GM13976 (cell line): ENCODE measurements at regions not wholly inside any gene's neighbourhood (a gene's known extent, or its start where the extent isn't known, plus 50 kb on each side); places are given as distances from the start of the nearest gene placed in this dataset.

Experiments used
- DNase-seq: peaks from one replicate; pipeline ENCODE4 v3.0.0; 2012; ENCODE audit warnings: low spot score
- in situ Hi-C: fragments of 300-500 bp; cut with MboI; formaldehyde crosslinking; loops from one replicate; pipeline ENCODE4 v1.12.0; 2022; ENCODE audit warnings: low sequenced_read_pairs, mixed read lengths, inconsistent platforms; ENCODE audit not compliant: unreplicated experiment
- TF ChIP-seq, protein P1 (sequence below): IDR thresholded peaks from 2 replicates; pipeline ENCODE4 v1.5.1; 2012; ENCODE audit warnings: borderline replicate concordance, mild to moderate bottlenecking; ENCODE audit not compliant: insufficient read depth; ENCODE audit errors: extremely low read depth, missing control alignments, control extremely low read depth

DNA sequence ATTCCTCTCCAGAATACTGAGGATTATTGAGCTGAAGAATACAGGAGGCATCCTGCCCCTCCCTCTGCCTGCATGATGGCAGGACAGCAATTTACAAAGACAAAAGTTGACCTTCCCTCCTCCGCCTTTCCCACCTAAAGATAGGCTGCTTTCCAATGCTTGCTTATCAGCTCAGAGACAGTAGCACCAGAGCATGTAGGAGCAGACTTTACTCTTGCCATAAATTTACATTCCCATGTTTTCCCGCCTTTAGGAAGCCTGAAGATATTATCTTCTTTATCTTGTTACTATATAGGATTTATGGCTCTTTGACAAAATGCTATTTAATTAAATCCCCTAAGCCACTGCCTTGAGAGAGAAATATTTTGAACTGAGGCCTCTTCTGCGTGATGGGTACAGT is 135.6 kb upstream of the HNMT start:
- TF ChIP-seq, protein P1, sequence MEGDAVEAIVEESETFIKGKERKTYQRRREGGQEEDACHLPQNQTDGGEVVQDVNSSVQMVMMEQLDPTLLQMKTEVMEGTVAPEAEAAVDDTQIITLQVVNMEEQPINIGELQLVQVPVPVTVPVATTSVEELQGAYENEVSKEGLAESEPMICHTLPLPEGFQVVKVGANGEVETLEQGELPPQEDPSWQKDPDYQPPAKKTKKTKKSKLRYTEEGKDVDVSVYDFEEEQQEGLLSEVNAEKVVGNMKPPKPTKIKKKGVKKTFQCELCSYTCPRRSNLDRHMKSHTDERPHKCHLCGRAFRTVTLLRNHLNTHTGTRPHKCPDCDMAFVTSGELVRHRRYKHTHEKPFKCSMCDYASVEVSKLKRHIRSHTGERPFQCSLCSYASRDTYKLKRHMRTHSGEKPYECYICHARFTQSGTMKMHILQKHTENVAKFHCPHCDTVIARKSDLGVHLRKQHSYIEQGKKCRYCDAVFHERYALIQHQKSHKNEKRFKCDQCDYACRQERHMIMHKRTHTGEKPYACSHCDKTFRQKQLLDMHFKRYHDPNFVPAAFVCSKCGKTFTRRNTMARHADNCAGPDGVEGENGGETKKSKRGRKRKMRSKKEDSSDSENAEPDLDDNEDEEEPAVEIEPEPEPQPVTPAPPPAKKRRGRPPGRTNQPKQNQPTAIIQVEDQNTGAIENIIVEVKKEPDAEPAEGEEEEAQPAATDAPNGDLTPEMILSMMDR, result no peak
- in situ Hi-C loops, result loop anchor here (25.0 kb wide), 2 partner anchors 366 to 1416 kb away; no protein-coding TSS in a partner anchor
- DNase-seq, result no peak

DNA sequence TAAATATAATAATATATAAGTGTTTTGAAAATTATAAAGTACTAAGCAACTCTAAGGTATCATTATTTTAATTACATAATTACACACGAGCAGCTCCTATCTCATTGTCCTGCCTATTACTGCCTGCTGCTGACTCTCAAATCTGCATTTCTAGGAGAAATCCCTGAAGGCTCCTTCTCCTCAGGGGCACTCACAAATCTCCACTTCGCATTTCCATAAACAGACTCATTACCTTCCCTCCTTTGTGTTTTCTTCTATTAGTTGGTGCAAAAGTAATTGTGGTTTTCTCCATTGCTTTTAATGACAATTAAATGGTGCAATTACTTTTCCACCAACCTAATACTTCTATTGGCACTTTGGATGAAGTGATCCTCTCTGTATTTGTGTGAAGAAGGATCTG is 135.0 kb upstream of the HNMT start:
- TF ChIP-seq, protein P1, result no peak
- DNase-seq, result no peak
- in situ Hi-C loops, result loop anchor here (25.0 kb wide), 2 partner anchors 367 to 1417 kb away; no protein-coding TSS in a partner anchor

DNA sequence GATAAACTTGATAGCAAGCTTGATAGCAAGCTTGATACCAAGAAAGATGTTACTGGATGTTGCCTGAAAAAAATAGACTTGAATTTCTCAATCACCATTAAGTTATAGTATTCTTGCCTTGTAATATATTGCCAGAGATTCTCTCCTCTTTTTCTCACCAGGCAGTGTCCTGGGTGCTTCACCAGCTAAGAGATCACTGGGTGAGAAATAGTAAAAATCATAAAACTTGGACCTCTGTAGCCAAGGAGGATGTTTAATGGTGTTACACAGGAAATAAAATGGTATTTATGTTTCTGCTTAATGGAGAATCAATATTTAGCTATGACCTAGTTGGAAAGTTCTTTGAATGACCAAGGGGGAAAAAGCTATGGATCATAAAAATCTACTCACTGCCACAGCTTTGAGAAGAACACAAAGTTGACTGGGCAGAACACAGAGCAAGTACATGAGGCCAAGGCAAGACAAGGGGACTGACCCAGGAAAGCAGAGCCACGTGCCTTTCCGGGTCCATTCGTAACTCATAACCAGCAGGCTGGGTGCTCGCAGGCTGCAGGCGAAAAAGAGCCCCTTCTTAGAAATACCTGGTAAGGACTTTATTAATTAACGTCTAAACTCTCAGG is 129.4 kb upstream of the HNMT start:
- DNase-seq, result no peak
- in situ Hi-C loops, result loop anchor here (25.0 kb wide), 2 partner anchors 373 to 1423 kb away; no protein-coding TSS in a partner anchor
- TF ChIP-seq, protein P1, result no peak

DNA sequence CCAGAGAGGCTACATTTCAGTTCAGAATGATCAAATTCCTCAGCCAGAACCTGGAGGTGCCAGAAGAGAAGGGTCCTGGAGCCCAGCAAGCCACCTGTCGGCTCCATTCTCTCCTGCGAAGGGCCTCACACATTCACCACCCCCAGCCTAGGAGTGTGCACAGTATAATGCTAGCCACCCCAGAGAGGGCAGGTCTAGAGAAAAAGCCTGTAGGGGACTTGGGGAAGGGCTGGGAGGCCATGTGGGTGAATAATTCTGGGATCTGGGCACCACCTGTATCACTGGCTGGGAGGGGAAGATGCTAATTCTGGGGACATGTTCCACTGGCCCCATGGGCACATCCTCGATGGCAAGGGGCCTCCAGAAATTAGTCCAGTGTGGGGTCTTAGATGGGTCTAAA is 127.6 kb upstream of the HNMT start:
- TF ChIP-seq, protein P1, result no peak
- in situ Hi-C loops, result loop anchor here (25.0 kb wide), 2 partner anchors 374 to 1424 kb away; no protein-coding TSS in a partner anchor
- no peak for DNase-seq

DNA sequence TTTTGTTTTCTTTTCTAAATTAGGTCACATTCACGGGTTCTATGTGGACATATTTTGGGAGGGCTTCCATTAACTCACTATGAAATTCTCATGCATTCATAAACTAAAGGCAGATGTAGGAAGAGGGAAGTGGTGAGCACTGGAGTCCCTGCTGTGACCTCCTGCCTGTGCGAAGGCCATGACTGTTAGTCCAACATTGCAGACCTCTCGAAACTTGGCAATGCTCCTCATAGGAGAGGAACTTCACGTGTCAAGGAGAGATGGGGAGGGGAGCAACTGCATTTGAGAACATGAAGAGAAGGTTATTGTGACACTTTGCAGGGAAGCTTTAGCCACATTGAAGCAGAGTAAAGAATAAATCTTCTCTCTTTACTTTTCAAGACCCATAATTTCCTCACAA is 126.4 kb upstream of the HNMT start:
- TF ChIP-seq, protein P1, result no peak
- DNase-seq, result no peak
- in situ Hi-C loops, result loop anchor here (25.0 kb wide), 2 partner anchors 376 to 1426 kb away; no protein-coding TSS in a partner anchor

DNA sequence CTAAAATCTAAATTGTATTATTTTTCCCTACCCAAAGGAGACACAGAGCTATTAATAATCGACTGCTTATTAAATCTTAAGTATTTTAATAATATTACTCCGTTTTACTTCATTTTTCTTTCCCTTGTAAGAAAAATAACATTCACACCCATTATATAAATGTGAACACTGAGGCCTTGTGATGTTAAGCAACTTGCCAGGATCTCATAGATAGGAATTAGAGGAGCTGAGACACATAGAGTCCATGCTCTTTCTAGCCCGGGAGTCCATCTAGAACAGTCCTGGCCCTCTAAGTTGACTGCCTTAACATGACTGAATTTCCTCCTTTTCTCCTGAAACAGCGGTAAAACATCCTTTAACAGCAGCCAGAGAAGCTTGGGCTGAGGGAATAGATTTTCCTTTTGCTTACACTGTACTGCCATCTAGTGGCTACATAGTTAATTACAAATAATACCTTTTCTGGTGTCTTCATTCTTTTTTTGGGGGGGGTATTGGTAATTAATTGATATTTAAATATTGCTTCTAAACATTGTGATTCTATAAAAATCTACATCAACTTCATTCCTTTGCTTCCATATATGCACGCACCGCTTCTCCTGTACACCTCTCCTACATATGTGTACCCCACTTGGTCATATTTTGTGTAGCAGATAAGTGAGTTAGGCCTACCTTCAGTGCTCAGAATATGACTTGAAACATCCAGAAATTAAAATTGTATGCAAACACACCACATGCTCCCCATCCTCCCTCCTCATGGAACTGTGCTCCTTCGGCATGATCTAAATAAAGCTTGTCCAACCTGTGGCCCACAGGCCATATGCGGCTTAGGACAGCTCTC is 125.8 kb upstream of the HNMT start:
- TF ChIP-seq, protein P1, result peak; percentile 17
- in situ Hi-C loops, result loop anchor here (25.0 kb wide), 2 partner anchors 376 to 1426 kb away; no protein-coding TSS in a partner anchor
- DNase-seq, result peak; percentile 26
